GM23338 (cell line): ENCODE measurements at regions not wholly inside any gene's neighbourhood (a gene's known extent, or its start where the extent isn't known, plus 50 kb on each side); places are given as distances from the start of the nearest gene placed in this dataset.
"Not testable (repeated sequence)": the region's sequence is repeated elsewhere in the genome, so short reads cannot be mapped to it uniquely, and the experiment has no call there.

ENCODE experiments used
- ATAC-seq: fragments of 200-7000 bp; cut with Tn5 transposase; 3 replicates; pipeline ENCODE4 v1.9.1; 2020
- DNase-seq: peaks from one replicate; pipeline ENCODE4 v3.0.0-alpha.2; 2015; ENCODE audit warnings: low spot score
- H2AFZ ChIP-seq: fragments of 200-600 bp; sonication (generic); 2 replicates; pipeline ENCODE4 v1.8.0; 2016; ENCODE audit warnings: antibody characterized with exemption, mild to moderate bottlenecking, moderate library complexity
- H3F3A ChIP-seq: fragments of 200-600 bp; sonication (generic); replicated peaks from 2 replicates; pipeline ENCODE4 v1.8.0; 2017; ENCODE audit warnings: antibody characterized with exemption, mixed run types, low read depth
- H3K27ac ChIP-seq: fragments of 200-600 bp; sonication (generic); 2 replicates; pipeline ENCODE4 v1.6.1; 2016; ENCODE audit warnings: low read depth
- H3K27me3 ChIP-seq: fragments of 200-600 bp; sonication (generic); 2 replicates; pipeline ENCODE4 v1.8.0; 2016; ENCODE audit warnings: mild to moderate bottlenecking, mixed run types, moderate library complexity; ENCODE audit not compliant: insufficient read depth
- H3K36me3 ChIP-seq: fragments of 200-600 bp; sonication (generic); 2 replicates; pipeline ENCODE4 v1.8.0; 2016; ENCODE audit warnings: mild to moderate bottlenecking; ENCODE audit not compliant: insufficient read depth
- H3K4me1 ChIP-seq: fragments of 200-600 bp; sonication (generic); 2 replicates; pipeline ENCODE4 v1.8.0; 2016; ENCODE audit warnings: mild to moderate bottlenecking, moderate library complexity; ENCODE audit not compliant: insufficient read depth
- H3K4me2 ChIP-seq: fragments of 200-600 bp; sonication (generic); 2 replicates; pipeline ENCODE4 v1.7.1; 2017; ENCODE audit warnings: mixed run types
- H3K4me3 ChIP-seq: fragments of 200-600 bp; sonication (generic); 2 replicates; pipeline ENCODE4 v1.6.1; 2016; ENCODE audit warnings: mixed run types
- H3K79me2 ChIP-seq: fragments of 200-600 bp; sonication (generic); replicated peaks from 2 replicates; pipeline ENCODE4 v1.8.0; 2017; ENCODE audit warnings: mild to moderate bottlenecking; ENCODE audit not compliant: insufficient read depth
- H3K9me2 ChIP-seq: fragments of 200-600 bp; sonication (generic); 2 replicates; pipeline ENCODE4 v1.8.0; 2017; ENCODE audit not compliant: insufficient read depth
- H4K20me1 ChIP-seq: fragments of 200-600 bp; sonication (generic); replicated peaks from 2 replicates; pipeline ENCODE4 v1.8.0; 2017; ENCODE audit warnings: mild to moderate bottlenecking; ENCODE audit not compliant: insufficient read depth
- H3K27ac Mint-ChIP-seq: 2 replicates; pipeline ENCODE4 v1.8.0; 2020; ENCODE audit warnings: inconsistent platforms, mild to moderate bottlenecking, moderate library complexity, mixed read lengths
- H3K27me3 Mint-ChIP-seq: 3 replicates; pipeline ENCODE4 v1.8.0; 2022; ENCODE audit warnings: low read depth, mild to moderate bottlenecking, moderate library complexity, mixed read lengths, inconsistent platforms; ENCODE audit not compliant: insufficient read depth, poor library complexity
- H3K36me3 Mint-ChIP-seq: 3 replicates; pipeline ENCODE4 v1.8.0; 2021; ENCODE audit warnings: low read depth, mild to moderate bottlenecking, inconsistent platforms, moderate library complexity, mixed read lengths
- H3K4me1 Mint-ChIP-seq: 3 replicates; pipeline ENCODE4 v1.8.0; 2020; ENCODE audit warnings: mild to moderate bottlenecking, inconsistent platforms, mixed read lengths
- H3K4me3 Mint-ChIP-seq: 3 replicates; pipeline ENCODE4 v1.8.0; 2021; ENCODE audit warnings: moderate library complexity, mild to moderate bottlenecking, inconsistent platforms, mixed read lengths
- H3K9me3 Mint-ChIP-seq: 3 replicates; pipeline ENCODE4 v1.8.0; 2020; ENCODE audit warnings: moderate library complexity, mild to moderate bottlenecking, inconsistent platforms, mixed read lengths
- CREB1 ChIP-seq: fragments of 250-450 bp; sonication (Bioruptor Pico); IDR thresholded peaks from 2 replicates; pipeline ENCODE4 v1.5.0; 2020; ENCODE audit warnings: low read depth, mild to moderate bottlenecking, moderate library complexity
- EZH2 ChIP-seq: fragments of 200-600 bp; sonication (generic); IDR thresholded peaks from one replicate; pipeline ENCODE4 v1.8.0; 2017; ENCODE audit warnings: antibody characterized with exemption, mild to moderate bottlenecking, low read depth; ENCODE audit not compliant: unreplicated experiment
- EZH2phosphoT487 ChIP-seq: fragments of 200-600 bp; sonication (generic); IDR thresholded peaks from one replicate; pipeline ENCODE4 v1.8.1; 2018; ENCODE audit warnings: antibody characterized with exemption; ENCODE audit not compliant: unreplicated experiment
- JUNB ChIP-seq: IDR thresholded peaks from one replicate; pipeline ENCODE4 v1.6.1; 2016; ENCODE audit warnings: antibody characterized with exemption; ENCODE audit not compliant: unreplicated experiment
- POLR2AphosphoS5 ChIP-seq: IDR thresholded peaks from 2 replicates; pipeline ENCODE4 v1.6.1; 2016; ENCODE audit warnings: antibody characterized with exemption, low read depth
- ZNF114 ChIP-seq: fragments of 250-450 bp; sonication (Bioruptor Pico); IDR thresholded peaks from 2 replicates; pipeline ENCODE4 v1.5.0; 2020; ENCODE audit warnings: mild to moderate bottlenecking, moderate library complexity
- ZNF331 ChIP-seq: fragments of 250-450 bp; sonication (Bioruptor Pico); IDR thresholded peaks from 2 replicates; pipeline ENCODE4 v1.5.0; 2020; ENCODE audit warnings: low read depth, mild to moderate bottlenecking, moderate library complexity
- TF ChIP-seq, protein P1 (sequence below): IDR thresholded peaks from 2 replicates; pipeline ENCODE4 v1.6.1; 2016; ENCODE audit warnings: antibody characterized with exemption
- TF ChIP-seq, protein P2 (sequence below), 2 experiments: fragments of 200-600 bp in 1 of 2; sonication (generic) in 1 of 2; conservative IDR thresholded peaks; 2 replicates each; pipeline versions ENCODE4 v1.5.1 to v1.6.1; 2016 to 2017; ENCODE audit warnings: antibody characterized with exemption in 2 of 2, low read depth in 2 of 2, mild to moderate bottlenecking in 2 of 2, moderate library complexity in 1 of 2

DNA sequence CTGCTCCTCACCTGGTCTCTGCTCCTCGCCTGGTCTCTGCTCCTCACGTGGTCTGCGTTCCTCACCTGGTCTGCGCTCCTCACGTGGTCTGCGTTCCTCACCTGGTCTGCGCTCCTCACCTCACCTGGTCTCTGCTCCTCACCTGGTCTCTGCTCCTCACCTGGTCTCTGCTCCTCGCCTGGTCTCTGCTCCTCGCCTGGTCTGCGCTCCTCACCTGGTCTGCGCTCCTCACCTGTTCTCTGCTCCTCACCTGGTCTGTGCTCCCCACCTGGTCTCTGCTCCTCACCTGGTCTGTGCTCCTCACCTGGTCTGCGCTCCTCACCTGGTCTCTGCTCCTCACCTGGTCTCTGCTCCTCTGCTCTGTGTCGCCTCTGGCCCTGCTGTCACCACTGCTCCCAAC lies 73.5 kb upstream of the CTDP1 start:
- not testable (repeated sequence) for H3K27ac ChIP-seq, H3K9me2 ChIP-seq, H3K4me3 ChIP-seq, H3K36me3 ChIP-seq, H3K27me3 ChIP-seq, H3K4me3 Mint-ChIP-seq, H3K79me2 ChIP-seq, H3K9me3 Mint-ChIP-seq, H3K36me3 Mint-ChIP-seq, DNase-seq, H4K20me1 ChIP-seq, H3K4me1 Mint-ChIP-seq, H3K4me2 ChIP-seq, H3K4me1 ChIP-seq, ATAC-seq, H3K27ac Mint-ChIP-seq, H3F3A ChIP-seq, H2AFZ ChIP-seq, H3K27me3 Mint-ChIP-seq

DNA sequence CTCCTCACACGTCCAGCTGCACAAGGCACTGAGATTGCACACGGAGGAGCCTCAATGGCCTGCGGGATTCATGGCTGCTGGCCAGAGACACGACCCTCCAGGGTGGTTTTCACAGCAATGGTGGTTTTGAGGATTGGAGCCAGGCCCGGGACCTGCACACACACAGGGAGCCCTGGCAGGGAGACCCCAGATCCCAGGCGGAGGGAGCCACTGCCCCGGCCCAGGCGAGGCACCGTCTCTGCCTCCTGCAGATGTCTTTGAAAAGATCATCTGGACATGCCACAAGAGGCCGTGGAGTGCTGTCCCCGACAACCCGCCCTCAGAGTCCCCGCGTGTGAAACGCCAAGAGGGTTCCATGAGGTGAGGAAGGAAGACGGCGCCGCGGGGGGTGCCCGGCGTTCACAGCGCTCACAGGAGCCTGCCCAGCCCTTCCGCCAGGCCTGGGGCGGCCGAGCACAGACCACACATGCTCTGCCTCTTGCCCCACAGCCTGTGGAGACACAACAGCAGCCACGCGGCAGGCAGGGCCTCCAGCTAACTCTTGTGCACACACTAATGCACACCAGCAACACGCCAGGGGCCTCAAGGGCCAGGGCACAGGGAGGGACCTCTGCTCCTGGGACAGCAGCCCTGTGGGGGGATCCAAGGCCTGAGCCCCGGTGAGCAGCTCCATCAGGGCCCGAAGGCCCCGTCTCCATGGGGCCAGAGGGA lies 72.8 kb upstream of the CTDP1 start:
- Mint-ChIP-seq H3K4me3 (no peak overlapping the region), H3K36me3 (no peaks in the 10 kb centered on the region; the same call in 2 of the 3 replicates), H3K4me1 (peaks cover 5% of the 10 kb centered on the region; the same call in 2 of the 3 replicates), H3K27ac (no peak overlapping the region), H3K27me3 (peaks cover 9% of the 10 kb centered on the region), H3K9me3 (no peaks in the 10 kb centered on the region)
- Histone ChIP-seq H3K27me3 (no peaks in the 10 kb centered on the region), H3K4me2 (no peak overlapping the region), H3K27ac (no peak overlapping the region), H3F3A (no peaks in the 10 kb centered on the region), H3K4me3 (no peak overlapping the region), H4K20me1 (no peaks in the 10 kb centered on the region), H3K79me2 (no peaks in the 10 kb centered on the region), H3K9me2 (no peaks in the 10 kb centered on the region), H2AFZ (no peak overlapping the region), H3K36me3 (no peaks in the 10 kb centered on the region), H3K4me1 (no peaks in the 10 kb centered on the region)
- DNase-seq, result no peak
- no peak for ATAC-seq
- TF ChIP-seq, protein P1, sequence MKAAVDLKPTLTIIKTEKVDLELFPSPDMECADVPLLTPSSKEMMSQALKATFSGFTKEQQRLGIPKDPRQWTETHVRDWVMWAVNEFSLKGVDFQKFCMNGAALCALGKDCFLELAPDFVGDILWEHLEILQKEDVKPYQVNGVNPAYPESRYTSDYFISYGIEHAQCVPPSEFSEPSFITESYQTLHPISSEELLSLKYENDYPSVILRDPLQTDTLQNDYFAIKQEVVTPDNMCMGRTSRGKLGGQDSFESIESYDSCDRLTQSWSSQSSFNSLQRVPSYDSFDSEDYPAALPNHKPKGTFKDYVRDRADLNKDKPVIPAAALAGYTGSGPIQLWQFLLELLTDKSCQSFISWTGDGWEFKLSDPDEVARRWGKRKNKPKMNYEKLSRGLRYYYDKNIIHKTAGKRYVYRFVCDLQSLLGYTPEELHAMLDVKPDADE, result no peak
- no peak for TF ChIP-seq ZNF331 (CRISPR knock-in tag)
- no peak for TF ChIP-seq JUNB
- TF ChIP-seq EZH2phosphoT487, result no peak

DNA sequence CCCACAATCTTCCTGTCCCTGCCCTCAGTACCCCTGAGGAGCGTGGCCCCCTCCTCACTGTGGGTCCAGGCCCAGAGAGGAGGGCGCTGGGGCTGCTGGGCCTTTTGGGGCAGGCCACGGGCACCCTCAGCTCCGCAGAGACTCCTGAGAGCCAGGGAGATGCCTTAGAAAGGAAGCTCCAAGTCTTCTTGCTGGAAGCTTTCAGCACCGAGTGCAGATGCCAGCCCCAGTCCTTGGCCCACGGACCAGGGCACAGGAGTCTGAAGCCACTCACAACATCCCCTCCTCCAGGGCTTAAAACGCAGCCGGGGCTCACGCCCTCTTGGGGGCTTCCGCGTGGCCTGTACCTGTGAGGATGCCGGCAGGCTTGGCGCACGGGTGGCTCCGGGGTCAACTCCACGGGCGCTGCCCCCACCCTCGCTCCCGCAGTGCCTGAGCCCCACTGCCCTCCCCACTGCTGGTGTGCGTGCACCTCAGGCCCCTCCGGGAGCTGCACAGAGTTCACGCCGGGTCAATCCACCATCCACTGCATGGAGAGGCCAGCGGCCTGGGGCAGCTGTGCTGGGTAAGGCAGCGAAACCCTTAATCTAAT lies 72.1 kb upstream of the CTDP1 start:
- Histone ChIP-seq H2AFZ (no peak overlapping the region), H3K4me1 (no peaks in the 10 kb centered on the region), H4K20me1 (no peaks in the 10 kb centered on the region), H3K4me2 (no peak overlapping the region), H3F3A (no peaks in the 10 kb centered on the region), H3K4me3 (no peak overlapping the region), H3K9me2 (no peaks in the 10 kb centered on the region), H3K27ac (no peak overlapping the region), H3K27me3 (no peaks in the 10 kb centered on the region), H3K79me2 (no peaks in the 10 kb centered on the region), H3K36me3 (no peaks in the 10 kb centered on the region)
- H3K36me3 Mint-ChIP-seq, result no peaks in the 10 kb centered on the region; the same call in 2 of the 3 replicates
- DNase-seq (no peak), ATAC-seq (no peak)
- H3K27ac Mint-ChIP-seq, result no peak overlapping the region
- TF ChIP-seq, protein P2, sequence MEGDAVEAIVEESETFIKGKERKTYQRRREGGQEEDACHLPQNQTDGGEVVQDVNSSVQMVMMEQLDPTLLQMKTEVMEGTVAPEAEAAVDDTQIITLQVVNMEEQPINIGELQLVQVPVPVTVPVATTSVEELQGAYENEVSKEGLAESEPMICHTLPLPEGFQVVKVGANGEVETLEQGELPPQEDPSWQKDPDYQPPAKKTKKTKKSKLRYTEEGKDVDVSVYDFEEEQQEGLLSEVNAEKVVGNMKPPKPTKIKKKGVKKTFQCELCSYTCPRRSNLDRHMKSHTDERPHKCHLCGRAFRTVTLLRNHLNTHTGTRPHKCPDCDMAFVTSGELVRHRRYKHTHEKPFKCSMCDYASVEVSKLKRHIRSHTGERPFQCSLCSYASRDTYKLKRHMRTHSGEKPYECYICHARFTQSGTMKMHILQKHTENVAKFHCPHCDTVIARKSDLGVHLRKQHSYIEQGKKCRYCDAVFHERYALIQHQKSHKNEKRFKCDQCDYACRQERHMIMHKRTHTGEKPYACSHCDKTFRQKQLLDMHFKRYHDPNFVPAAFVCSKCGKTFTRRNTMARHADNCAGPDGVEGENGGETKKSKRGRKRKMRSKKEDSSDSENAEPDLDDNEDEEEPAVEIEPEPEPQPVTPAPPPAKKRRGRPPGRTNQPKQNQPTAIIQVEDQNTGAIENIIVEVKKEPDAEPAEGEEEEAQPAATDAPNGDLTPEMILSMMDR (conservative IDR thresholded peaks at IDR 0.05; ENCODE audit: low read depth in 2 of 2), result no peak
- no peak for TF ChIP-seq ZNF114 (CRISPR knock-in tag)
- TF ChIP-seq JUNB, result no peak
- TF ChIP-seq, protein P1, result no peak
- TF ChIP-seq POLR2AphosphoS5, result no peak
- TF ChIP-seq CREB1 (CRISPR knock-in tag), result no peak
- no peak for TF ChIP-seq ZNF331 (CRISPR knock-in tag)
- no peak for TF ChIP-seq EZH2
- H3K4me1 Mint-ChIP-seq, result peaks cover 5% of the 10 kb centered on the region; the same call in 2 of the 3 replicates
- H3K27me3 Mint-ChIP-seq, result peaks cover 10% of the 10 kb centered on the region
- H3K9me3 Mint-ChIP-seq, result no peaks in the 10 kb centered on the region
- no peak overlapping the region for H3K4me3 Mint-ChIP-seq
